ENCODE measurements at regions not wholly inside any gene's neighbourhood (a gene's known extent, or its start where the extent isn't known, plus 50 kb on each side); places are given as distances from the start of the nearest gene placed in this dataset.
"Not testable (repeated sequence)": the region's sequence is repeated elsewhere in the genome, so short reads cannot be mapped to it uniquely, and the experiment has no call there.

DNA sequence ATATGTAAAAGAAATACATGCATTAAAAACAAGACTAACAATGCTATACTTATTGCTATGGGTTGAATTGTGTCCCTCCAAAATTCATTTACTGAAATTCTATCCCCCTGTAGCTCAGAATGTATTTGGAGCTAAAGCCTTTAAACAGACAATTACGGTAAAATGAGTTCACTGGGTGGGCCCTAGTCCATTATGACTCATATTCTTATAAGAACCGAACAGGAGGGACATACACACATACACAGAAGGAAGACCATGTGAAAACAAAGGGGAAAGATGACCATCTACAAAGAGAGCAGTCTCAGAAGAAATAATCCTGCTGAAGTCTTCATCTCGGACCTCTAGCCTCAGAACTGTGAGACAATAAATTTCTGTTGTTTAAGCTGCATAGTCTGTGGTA is 77.1 kb upstream of the ANKS1B start:
- Histone ChIP-seq H3K27ac (no peak overlapping the region), H3K27me3 (no peaks in the 10 kb centered on the region), H3K36me3 (peaks cover 33% of the 10 kb centered on the region), H3K9me3 (no peaks in the 10 kb centered on the region), H3K4me3 (no peak overlapping the region), H3K4me1 (no peaks in the 10 kb centered on the region)
- 91% methylated on average over 3 of the region's 3 CpGs for WGBS
- TF ChIP-seq POLR2AphosphoS5 (IDR thresholded peaks at IDR 0.05) (no peak), POLR2A (IDR thresholded peaks at IDR 0.05) (no peak), EP300 (IDR thresholded peaks at IDR 0.05) (no peak)
- TF ChIP-seq, protein P1, sequence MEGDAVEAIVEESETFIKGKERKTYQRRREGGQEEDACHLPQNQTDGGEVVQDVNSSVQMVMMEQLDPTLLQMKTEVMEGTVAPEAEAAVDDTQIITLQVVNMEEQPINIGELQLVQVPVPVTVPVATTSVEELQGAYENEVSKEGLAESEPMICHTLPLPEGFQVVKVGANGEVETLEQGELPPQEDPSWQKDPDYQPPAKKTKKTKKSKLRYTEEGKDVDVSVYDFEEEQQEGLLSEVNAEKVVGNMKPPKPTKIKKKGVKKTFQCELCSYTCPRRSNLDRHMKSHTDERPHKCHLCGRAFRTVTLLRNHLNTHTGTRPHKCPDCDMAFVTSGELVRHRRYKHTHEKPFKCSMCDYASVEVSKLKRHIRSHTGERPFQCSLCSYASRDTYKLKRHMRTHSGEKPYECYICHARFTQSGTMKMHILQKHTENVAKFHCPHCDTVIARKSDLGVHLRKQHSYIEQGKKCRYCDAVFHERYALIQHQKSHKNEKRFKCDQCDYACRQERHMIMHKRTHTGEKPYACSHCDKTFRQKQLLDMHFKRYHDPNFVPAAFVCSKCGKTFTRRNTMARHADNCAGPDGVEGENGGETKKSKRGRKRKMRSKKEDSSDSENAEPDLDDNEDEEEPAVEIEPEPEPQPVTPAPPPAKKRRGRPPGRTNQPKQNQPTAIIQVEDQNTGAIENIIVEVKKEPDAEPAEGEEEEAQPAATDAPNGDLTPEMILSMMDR (IDR thresholded peaks at IDR 0.05) = no peak
- DNase-seq (ENCODE audit: low spot score in 2 of 2) = no peak

DNA sequence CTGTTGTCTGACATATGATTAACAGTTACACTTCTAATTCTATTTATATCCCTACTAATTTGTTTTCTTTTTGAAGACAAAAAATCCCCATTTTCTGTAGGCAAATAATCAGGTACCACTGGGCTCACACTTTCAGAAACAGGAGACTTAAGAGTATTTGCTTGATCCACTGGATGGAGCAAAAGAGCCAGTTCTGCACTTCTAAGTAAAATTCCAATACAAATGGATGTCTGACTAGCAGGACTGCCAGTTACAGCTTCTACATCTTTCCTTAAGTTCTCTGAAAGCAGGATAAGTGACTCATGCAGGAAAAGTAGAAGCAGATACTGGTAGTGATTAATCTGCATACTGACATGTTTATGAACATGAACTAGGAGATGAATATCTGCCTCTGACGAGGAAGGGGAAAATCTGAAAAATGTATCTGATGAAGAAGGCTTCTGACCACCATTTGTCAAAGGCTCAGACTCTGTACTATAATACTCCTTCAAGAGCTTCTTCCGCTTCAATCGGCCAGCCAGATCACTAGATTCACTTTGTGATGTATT is 73.8 kb upstream of the ANKS1B start:
- DNase-seq (ENCODE audit: low spot score in 2 of 2) = no peak
- H3K4me1 ChIP-seq = no peaks in the 10 kb centered on the region
- 68% methylated on average over 3 of the region's 3 CpGs for WGBS
- H3K4me3 ChIP-seq = no peak overlapping the region
- peaks cover 38% of the 10 kb centered on the region for H3K36me3 ChIP-seq
- no peaks in the 10 kb centered on the region for H3K9me3 ChIP-seq
- TF ChIP-seq POLR2AphosphoS5 (IDR thresholded peaks at IDR 0.05) (no peak), EP300 (IDR thresholded peaks at IDR 0.05) (no peak), POLR2A (IDR thresholded peaks at IDR 0.05) (no peak)
- TF ChIP-seq, protein P1 (IDR thresholded peaks at IDR 0.05) = no peak
- H3K27me3 ChIP-seq = no peaks in the 10 kb centered on the region
- no peak overlapping the region for H3K27ac ChIP-seq

DNA sequence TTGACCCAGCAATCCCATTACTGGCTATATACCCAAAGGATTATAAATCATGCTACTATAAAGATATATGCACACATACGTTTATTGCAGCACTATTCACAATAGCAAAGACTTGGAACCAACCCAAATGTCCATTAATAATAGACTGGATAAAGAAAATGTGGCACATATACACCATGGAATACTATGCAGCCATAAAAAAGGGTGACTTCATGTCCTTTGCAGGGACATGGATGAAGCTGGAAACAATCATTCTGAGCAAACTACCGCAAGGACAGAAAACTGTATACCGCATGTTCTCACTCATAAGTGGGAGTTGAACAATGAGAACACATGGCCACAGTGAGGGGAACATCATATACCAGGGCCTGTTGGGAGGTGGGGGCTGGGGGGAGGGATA is 61.5 kb upstream of the ANKS1B start:
- H3K36me3 ChIP-seq = peaks cover 51% of the 10 kb centered on the region
- not testable (repeated sequence) for H3K9me3 ChIP-seq; H3K27ac ChIP-seq; H3K4me3 ChIP-seq; H3K4me1 ChIP-seq; H3K27me3 ChIP-seq; DNase-seq (ENCODE audit: low spot score in 2 of 2)
- WGBS = 85% methylated on average over 3 of the region's 3 CpGs

DNA sequence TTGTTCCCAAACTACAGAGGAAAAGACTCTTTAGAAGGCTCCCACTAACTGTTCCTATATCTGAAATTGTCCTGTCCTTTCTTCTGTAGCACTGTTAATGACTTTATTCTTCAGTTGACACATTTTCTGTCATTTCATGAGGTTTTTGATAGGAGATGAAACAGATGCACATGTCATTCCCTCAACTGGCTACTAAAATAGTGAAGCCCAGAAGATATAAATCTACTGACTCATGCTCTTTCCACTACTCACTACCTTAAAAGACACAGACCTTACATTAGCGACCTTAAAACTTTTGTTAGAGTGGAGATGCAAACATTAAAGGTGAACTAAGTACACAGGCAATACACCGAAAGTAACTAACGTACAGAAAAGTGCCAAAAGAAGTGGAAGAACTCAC is 59.5 kb upstream of the ANKS1B start:
- WGBS = 93% methylated on average over 3 of the region's 3 CpGs
- Histone ChIP-seq H3K27me3 (no peaks in the 10 kb centered on the region), H3K4me3 (no peak overlapping the region), H3K36me3 (peaks cover 40% of the 10 kb centered on the region), H3K9me3 (no peaks in the 10 kb centered on the region), H3K27ac (no peak overlapping the region), H3K4me1 (no peaks in the 10 kb centered on the region)
- TF ChIP-seq POLR2A (IDR thresholded peaks at IDR 0.05) = no peak
- TF ChIP-seq, protein P1 (IDR thresholded peaks at IDR 0.05) = no peak
- TF ChIP-seq POLR2AphosphoS5 (IDR thresholded peaks at IDR 0.05) = no peak
- no peak for TF ChIP-seq EP300 (IDR thresholded peaks at IDR 0.05)
- no peak for DNase-seq (ENCODE audit: low spot score in 2 of 2)

DNA sequence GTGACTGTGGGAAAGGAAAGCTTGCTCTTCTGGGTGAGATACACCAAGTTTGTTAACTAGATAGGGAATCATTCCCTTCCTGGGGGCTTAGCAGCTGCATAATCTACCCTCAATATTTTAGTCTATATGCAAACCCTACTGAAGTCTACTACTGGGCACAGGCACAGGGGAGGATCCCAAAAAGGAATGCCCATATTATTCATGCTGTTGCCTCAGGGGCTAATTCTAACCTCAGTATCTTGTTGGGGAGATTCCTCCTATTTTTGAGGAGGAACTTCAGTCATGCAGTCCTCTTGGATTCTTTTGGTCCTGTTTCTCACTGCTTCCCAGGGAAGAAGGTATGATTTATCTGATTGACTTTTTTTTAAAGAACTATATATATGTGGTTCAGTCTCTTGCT is 58.9 kb upstream of the ANKS1B start:
- no peaks in the 10 kb centered on the region for H3K27me3 ChIP-seq
- H3K9me3 ChIP-seq = no peaks in the 10 kb centered on the region
- H3K27ac ChIP-seq = no peak overlapping the region
- TF ChIP-seq POLR2AphosphoS5 (IDR thresholded peaks at IDR 0.05) = no peak
- TF ChIP-seq, protein P1 (IDR thresholded peaks at IDR 0.05) = no peak
- no peak for TF ChIP-seq POLR2A (IDR thresholded peaks at IDR 0.05)
- no peak for TF ChIP-seq EP300 (IDR thresholded peaks at IDR 0.05)
- no peak for DNase-seq (ENCODE audit: low spot score in 2 of 2)
- no peaks in the 10 kb centered on the region for H3K4me1 ChIP-seq
- no peak overlapping the region for H3K4me3 ChIP-seq
- H3K36me3 ChIP-seq = peaks cover 40% of the 10 kb centered on the region
